Left renal cortex interstitium (tissue), 4 donors: ENCODE measurements at regions not wholly inside any gene's neighbourhood (a gene's known extent, or its start where the extent isn't known, plus 50 kb on each side); places are given as distances from the start of the nearest gene placed in this dataset.
A peak's percentile ranks its signal among the peaks of the same experiment; 100 is the strongest.
"Not testable (repeated sequence)": the region's sequence is repeated elsewhere in the genome, so short reads cannot be mapped to it uniquely, and the experiment has no call there.

ENCODE experiments used
- DNase-seq, 4 donors: peaks; one replicate each; pipeline ENCODE4 v3.0.0-alpha.2; 2013; ENCODE audit warnings: low read depth in 4 of 4, low spot score in 2 of 4, missing footprints in 1 of 4

GRCh38 chr11:49499117-49499516 is 290.7 kb upstream of the FOLH1 start:
- no peak for DNase-seq

- no peak for DNase-seq
These were observed 296.8 kb upstream of the FOLH1 start for GRCh38 chr11:49505231-49505630.

GRCh38 chr11:49526240-49526829 is 317.9 kb upstream of the FOLH1 start:
- peak in 1 of 4 donors; percentile 0 for DNase-seq

- DNase-seq: no peak
These were observed 324.8 kb upstream of the FOLH1 start for GRCh38 chr11:49533204-49533603.

- DNase-seq: not testable (repeated sequence)
These were observed 330.5 kb upstream of the FOLH1 start for GRCh38 chr11:49538927-49539326.

GRCh38 chr11:49558261-49558847 is 350.0 kb upstream of the FOLH1 start:
- not testable (repeated sequence) for DNase-seq

- DNase-seq: not testable (repeated sequence)
These were observed 352.2 kb upstream of the FOLH1 start for GRCh38 chr11:49560593-49560992.

- not testable (repeated sequence) for DNase-seq
These were observed 353.0 kb upstream of the FOLH1 start for GRCh38 chr11:49561240-49561880.

GRCh38 chr11:49562262-49562661 is 353.9 kb upstream of the FOLH1 start:
- not testable (repeated sequence) for DNase-seq

GRCh38 chr11:49579492-49579891 is 371.1 kb upstream of the FOLH1 start:
- not testable (repeated sequence) for DNase-seq

- DNase-seq: not testable (repeated sequence)
These were observed 366.7 kb upstream of the OR4C13 start for GRCh38 chr11:49585495-49585894.

GRCh38 chr11:49608892-49609291 is 343.3 kb upstream of the OR4C13 start:
- DNase-seq: not testable (repeated sequence)

- DNase-seq: not testable (repeated sequence)
These were observed 328.3 kb upstream of the OR4C13 start for GRCh38 chr11:49623872-49624271.

- DNase-seq: not testable (repeated sequence)
These were observed 281.5 kb upstream of the OR4C13 start for GRCh38 chr11:49670705-49671104.

GRCh38 chr11:49702121-49702520 is 250.1 kb upstream of the OR4C13 start:
- not testable (repeated sequence) for DNase-seq

- not testable (repeated sequence) for DNase-seq
These were observed 201.7 kb upstream of the OR4C13 start for GRCh38 chr11:49750447-49750846.

- DNase-seq: not testable (repeated sequence)
These were observed 201.2 kb upstream of the OR4C13 start for GRCh38 chr11:49750960-49751359.

GRCh38 chr11:49780791-49781190 is 171.4 kb upstream of the OR4C13 start:
- DNase-seq: not testable (repeated sequence)

GRCh38 chr11:49782000-49782399 is 170.2 kb upstream of the OR4C13 start:
- DNase-seq: not testable (repeated sequence)

GRCh38 chr11:49783841-49784240 is 168.3 kb upstream of the OR4C13 start:
- DNase-seq: not testable (repeated sequence)

- not testable (repeated sequence) for DNase-seq
These were observed 162.4 kb upstream of the OR4C13 start for GRCh38 chr11:49789787-49790186.
